Adipocyte (in vitro differentiated cells): ENCODE measurements at regions not wholly inside any gene's neighbourhood (a gene's known extent, or its start where the extent isn't known, plus 50 kb on each side); places are given as distances from the start of the nearest gene placed in this dataset.

Experiments used
- DNase-seq: peaks from one replicate; pipeline ENCODE4 v3.0.0-alpha.2; 2015; ENCODE audit warnings: low read depth
- H3K27me3 ChIP-seq: replicated peaks from 2 replicates; pipeline ENCODE4 v1.7.0; 2013; ENCODE audit warnings: mild to moderate bottlenecking, low read length, moderate library complexity; ENCODE audit not compliant: control insufficient read depth, insufficient read depth
- H3K36me3 ChIP-seq: 2 replicates; pipeline ENCODE4 v1.7.0; 2013; ENCODE audit warnings: low read length, mild to moderate bottlenecking, moderate library complexity; ENCODE audit not compliant: control insufficient read depth, insufficient read depth, severe bottlenecking
- H3K4me1 ChIP-seq: 2 replicates; pipeline ENCODE4 v1.7.0; 2013; ENCODE audit warnings: mild to moderate bottlenecking, low read length, moderate library complexity; ENCODE audit not compliant: control insufficient read depth, insufficient read depth
- H3K4me3 ChIP-seq: 2 replicates; pipeline ENCODE4 v1.7.0; 2013; ENCODE audit warnings: mild to moderate bottlenecking, low read length, moderate library complexity
- H3K9ac ChIP-seq: 2 replicates; pipeline ENCODE4 v1.7.0; 2013; ENCODE audit warnings: mild to moderate bottlenecking, low read length, moderate library complexity
- H3K9me3 ChIP-seq: 2 replicates; pipeline ENCODE4 v1.7.0; 2013; ENCODE audit warnings: mild to moderate bottlenecking, low read length, moderate library complexity; ENCODE audit not compliant: control insufficient read depth

GRCh38 chr16:51500306-51500705 lies 349.2 kb upstream of the SALL1 start:
- H3K9ac ChIP-seq, result no peak overlapping the region
- no peak overlapping the region for H3K4me3 ChIP-seq
- no peaks in the 10 kb centered on the region for H3K9me3 ChIP-seq
- peak; percentile 34 for DNase-seq
- H3K27me3 ChIP-seq, result no peaks in the 10 kb centered on the region
- no peaks in the 10 kb centered on the region for H3K4me1 ChIP-seq
- H3K36me3 ChIP-seq, result no peaks in the 10 kb centered on the region

GRCh38 chr16:51497541-51498211 lies 346.6 kb upstream of the SALL1 start:
- Histone ChIP-seq H3K36me3 (no peaks in the 10 kb centered on the region), H3K4me3 (no peak overlapping the region), H3K27me3 (no peaks in the 10 kb centered on the region), H3K9ac (no peak overlapping the region), H3K4me1 (no peaks in the 10 kb centered on the region), H3K9me3 (no peaks in the 10 kb centered on the region)
- peak; percentile 11 for DNase-seq

GRCh38 chr16:51490866-51491265 lies 339.8 kb upstream of the SALL1 start:
- H3K9ac ChIP-seq, result no peak overlapping the region
- no peak overlapping the region for H3K4me3 ChIP-seq
- H3K36me3 ChIP-seq, result no peaks in the 10 kb centered on the region
- no peaks in the 10 kb centered on the region for H3K27me3 ChIP-seq
- peak; percentile 1 for DNase-seq
- no peaks in the 10 kb centered on the region for H3K4me1 ChIP-seq
- H3K9me3 ChIP-seq, result peaks cover under 1% of the 10 kb centered on the region

- Histone ChIP-seq H3K9me3 (peaks cover 7% of the 10 kb centered on the region), H3K4me1 (no peaks in the 10 kb centered on the region), H3K27me3 (no peaks in the 10 kb centered on the region), H3K4me3 (no peak overlapping the region), H3K9ac (no peak overlapping the region), H3K36me3 (no peaks in the 10 kb centered on the region)
- no peak for DNase-seq
Measured at GRCh38 chr16:51487880-51488279, 336.8 kb upstream of the SALL1 start.

GRCh38 chr16:51474414-51475091 lies 323.5 kb upstream of the SALL1 start:
- H3K36me3 ChIP-seq, result no peaks in the 10 kb centered on the region

GRCh38 chr16:51473091-51473490 lies 322.0 kb upstream of the SALL1 start:
- H3K27me3 ChIP-seq, result no peaks in the 10 kb centered on the region
- no peak for DNase-seq
- no peaks in the 10 kb centered on the region for H3K9me3 ChIP-seq
- H3K4me3 ChIP-seq, result no peak overlapping the region
- no peaks in the 10 kb centered on the region for H3K4me1 ChIP-seq
- H3K36me3 ChIP-seq, result no peaks in the 10 kb centered on the region
- no peak overlapping the region for H3K9ac ChIP-seq

More at GRCh38 chr16:51474414-51475091, 323.5 kb upstream of the SALL1 start:
- H3K27me3 ChIP-seq, result no peaks in the 10 kb centered on the region
- no peak overlapping the region for H3K9ac ChIP-seq
- no peaks in the 10 kb centered on the region for H3K9me3 ChIP-seq
- no peak overlapping the region for H3K4me3 ChIP-seq
- DNase-seq, result no peak
- no peaks in the 10 kb centered on the region for H3K4me1 ChIP-seq

GRCh38 chr16:51470492-51470891 lies 319.4 kb upstream of the SALL1 start:
- no peaks in the 10 kb centered on the region for H3K27me3 ChIP-seq
- H3K9ac ChIP-seq, result no peak overlapping the region
- H3K36me3 ChIP-seq, result no peaks in the 10 kb centered on the region
- H3K4me1 ChIP-seq, result no peaks in the 10 kb centered on the region
- H3K9me3 ChIP-seq, result no peaks in the 10 kb centered on the region
- no peak overlapping the region for H3K4me3 ChIP-seq
- no peak for DNase-seq

GRCh38 chr16:51464996-51465395 lies 313.9 kb upstream of the SALL1 start:
- peak; percentile 63 for DNase-seq
- Histone ChIP-seq H3K36me3 (no peaks in the 10 kb centered on the region), H3K9ac (no peak overlapping the region), H3K27me3 (no peaks in the 10 kb centered on the region), H3K9me3 (no peaks in the 10 kb centered on the region), H3K4me1 (no peaks in the 10 kb centered on the region), H3K4me3 (no peak overlapping the region)

- H3K4me1 ChIP-seq, result no peaks in the 10 kb centered on the region
- no peak overlapping the region for H3K4me3 ChIP-seq
Measured at GRCh38 chr16:51461255-51461654, 310.2 kb upstream of the SALL1 start.

GRCh38 chr16:51458356-51459140 lies 307.5 kb upstream of the SALL1 start:
- H3K4me3 ChIP-seq, result no peak overlapping the region
- no peaks in the 10 kb centered on the region for H3K9me3 ChIP-seq

More at GRCh38 chr16:51461255-51461654, 310.2 kb upstream of the SALL1 start:
- DNase-seq, result no peak
- Histone ChIP-seq H3K27me3 (no peaks in the 10 kb centered on the region), H3K36me3 (no peaks in the 10 kb centered on the region), H3K9me3 (no peaks in the 10 kb centered on the region), H3K9ac (no peak overlapping the region)

GRCh38 chr16:51457775-51458174 lies 306.7 kb upstream of the SALL1 start:
- DNase-seq, result no peak
- no peak overlapping the region for H3K9ac ChIP-seq
- no peaks in the 10 kb centered on the region for H3K27me3 ChIP-seq
- no peaks in the 10 kb centered on the region for H3K36me3 ChIP-seq
- no peak overlapping the region for H3K4me3 ChIP-seq
- no peaks in the 10 kb centered on the region for H3K9me3 ChIP-seq
- H3K4me1 ChIP-seq, result no peaks in the 10 kb centered on the region

More at GRCh38 chr16:51458356-51459140, 307.5 kb upstream of the SALL1 start:
- Histone ChIP-seq H3K36me3 (no peaks in the 10 kb centered on the region), H3K4me1 (no peaks in the 10 kb centered on the region), H3K9ac (no peak overlapping the region), H3K27me3 (no peaks in the 10 kb centered on the region)
- no peak for DNase-seq
